ENCODE measurements at regions not wholly inside any gene's neighbourhood (a gene's known extent, or its start where the extent isn't known, plus 50 kb on each side); places are given as distances from the start of the nearest gene placed in this dataset.

GRCh38 chrX:4809571-4809970, 1096.1 kb upstream of the PRKX start:
- TF ChIP-seq, protein P1, sequence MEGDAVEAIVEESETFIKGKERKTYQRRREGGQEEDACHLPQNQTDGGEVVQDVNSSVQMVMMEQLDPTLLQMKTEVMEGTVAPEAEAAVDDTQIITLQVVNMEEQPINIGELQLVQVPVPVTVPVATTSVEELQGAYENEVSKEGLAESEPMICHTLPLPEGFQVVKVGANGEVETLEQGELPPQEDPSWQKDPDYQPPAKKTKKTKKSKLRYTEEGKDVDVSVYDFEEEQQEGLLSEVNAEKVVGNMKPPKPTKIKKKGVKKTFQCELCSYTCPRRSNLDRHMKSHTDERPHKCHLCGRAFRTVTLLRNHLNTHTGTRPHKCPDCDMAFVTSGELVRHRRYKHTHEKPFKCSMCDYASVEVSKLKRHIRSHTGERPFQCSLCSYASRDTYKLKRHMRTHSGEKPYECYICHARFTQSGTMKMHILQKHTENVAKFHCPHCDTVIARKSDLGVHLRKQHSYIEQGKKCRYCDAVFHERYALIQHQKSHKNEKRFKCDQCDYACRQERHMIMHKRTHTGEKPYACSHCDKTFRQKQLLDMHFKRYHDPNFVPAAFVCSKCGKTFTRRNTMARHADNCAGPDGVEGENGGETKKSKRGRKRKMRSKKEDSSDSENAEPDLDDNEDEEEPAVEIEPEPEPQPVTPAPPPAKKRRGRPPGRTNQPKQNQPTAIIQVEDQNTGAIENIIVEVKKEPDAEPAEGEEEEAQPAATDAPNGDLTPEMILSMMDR (IDR thresholded peaks at IDR 0.05; ENCODE audit: low read depth, low read length): no peak
- TF ChIP-seq EZH2phosphoT487 (IDR thresholded peaks at IDR 0.05; ENCODE audit: low read depth): no peak

Measured in OCI-LY3 (cell line).